HG02852 (cell line): ENCODE measurements at regions not wholly inside any gene's neighbourhood (a gene's known extent, or its start where the extent isn't known, plus 50 kb on each side); places are given as distances from the start of the nearest gene placed in this dataset.

Source experiments
- ATAC-seq: cut with Tn5 transposase; IDR thresholded peaks from one replicate; pipeline ENCODE4 v1.9.1; 2021; ENCODE audit warnings: mild to moderate bottlenecking, moderate library complexity; ENCODE audit not compliant: unreplicated experiment

- no peak for ATAC-seq
Observed at GRCh38 chr2:56099963-56100362, 83.8 kb upstream of the CCDC85A start.

GRCh38 chr2:56100791-56101312 is 82.9 kb upstream of the CCDC85A start:
- no peak for ATAC-seq

- no peak for ATAC-seq
Observed at GRCh38 chr2:56102098-56102497, 81.7 kb upstream of the CCDC85A start.

GRCh38 chr2:56102866-56103265 is 80.9 kb upstream of the CCDC85A start:
- ATAC-seq = no peak

GRCh38 chr2:56104962-56105361 is 78.8 kb upstream of the CCDC85A start:
- ATAC-seq = no peak

- ATAC-seq = no peak
Observed at GRCh38 chr2:56107502-56108220, 76.1 kb upstream of the CCDC85A start.

- ATAC-seq = no peak
Observed at GRCh38 chr2:56108806-56109205, 75.0 kb upstream of the CCDC85A start.

GRCh38 chr2:56109994-56110393 is 73.8 kb upstream of the CCDC85A start:
- no peak for ATAC-seq

GRCh38 chr2:56113382-56113975 is 70.3 kb upstream of the CCDC85A start:
- ATAC-seq = no peak

GRCh38 chr2:56117764-56118163 is 66.0 kb upstream of the CCDC85A start:
- no peak for ATAC-seq

GRCh38 chr2:56118474-56118873 is 65.3 kb upstream of the CCDC85A start:
- no peak for ATAC-seq

GRCh38 chr2:56121995-56122394 is 61.8 kb upstream of the CCDC85A start:
- no peak for ATAC-seq

GRCh38 chr2:56123538-56123937 is 60.3 kb upstream of the CCDC85A start:
- no peak for ATAC-seq

- ATAC-seq = no peak
Observed at GRCh38 chr2:56127010-56127409, 56.8 kb upstream of the CCDC85A start.

- no peak for ATAC-seq
Observed at GRCh38 chr2:56127463-56128152, 56.2 kb upstream of the CCDC85A start.

- ATAC-seq = no peak
Observed at GRCh38 chr2:56128235-56128634, 55.6 kb upstream of the CCDC85A start.

GRCh38 chr2:56130463-56131070 is 53.2 kb upstream of the CCDC85A start:
- ATAC-seq = no peak

- peak; percentile 51 for ATAC-seq
Observed at GRCh38 chr2:56132138-56132537, 51.7 kb upstream of the CCDC85A start.

GRCh38 chr2:56133441-56133840 is 50.3 kb upstream of the CCDC85A start:
- no peak for ATAC-seq

- ATAC-seq = no peak
Observed at GRCh38 chr2:56133931-56134629, 49.7 kb upstream of the CCDC85A start.
